GM12873 (cell line): ENCODE measurements at regions not wholly inside any gene's neighbourhood (a gene's known extent, or its start where the extent isn't known, plus 50 kb on each side); places are given as distances from the start of the nearest gene placed in this dataset.
A peak's percentile ranks its signal among the peaks of the same experiment; 100 is the strongest.

Experiments used
- TF ChIP-seq, protein P1 (sequence below): IDR thresholded peaks from 2 replicates; pipeline ENCODE4 v1.5.1; 2012; ENCODE audit warnings: low read depth, mild to moderate bottlenecking, moderate library complexity, low read length, control low read depth; ENCODE audit not compliant: insufficient read depth; ENCODE audit errors: missing control alignments

DNA sequence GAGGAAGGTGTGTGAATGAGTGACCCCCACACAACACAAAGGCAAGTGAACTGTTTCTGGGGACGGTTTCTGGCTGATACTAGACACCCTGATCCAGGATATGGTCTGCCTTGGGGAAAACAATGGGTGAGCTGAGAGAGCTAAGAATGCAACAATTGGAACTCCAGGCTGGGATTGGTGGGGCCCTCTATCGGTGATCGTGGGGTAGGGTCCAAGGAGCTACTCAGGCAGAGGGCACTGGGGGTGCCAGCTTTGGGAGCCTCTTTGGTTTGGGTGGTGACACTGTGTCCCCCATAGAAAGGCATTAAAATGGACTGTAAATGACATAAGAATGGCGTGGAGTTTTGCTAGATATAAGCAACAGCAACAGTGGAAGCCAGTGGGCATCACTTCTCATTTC, 439.1 kb downstream of the DMAC1 start:
- TF ChIP-seq, protein P1, sequence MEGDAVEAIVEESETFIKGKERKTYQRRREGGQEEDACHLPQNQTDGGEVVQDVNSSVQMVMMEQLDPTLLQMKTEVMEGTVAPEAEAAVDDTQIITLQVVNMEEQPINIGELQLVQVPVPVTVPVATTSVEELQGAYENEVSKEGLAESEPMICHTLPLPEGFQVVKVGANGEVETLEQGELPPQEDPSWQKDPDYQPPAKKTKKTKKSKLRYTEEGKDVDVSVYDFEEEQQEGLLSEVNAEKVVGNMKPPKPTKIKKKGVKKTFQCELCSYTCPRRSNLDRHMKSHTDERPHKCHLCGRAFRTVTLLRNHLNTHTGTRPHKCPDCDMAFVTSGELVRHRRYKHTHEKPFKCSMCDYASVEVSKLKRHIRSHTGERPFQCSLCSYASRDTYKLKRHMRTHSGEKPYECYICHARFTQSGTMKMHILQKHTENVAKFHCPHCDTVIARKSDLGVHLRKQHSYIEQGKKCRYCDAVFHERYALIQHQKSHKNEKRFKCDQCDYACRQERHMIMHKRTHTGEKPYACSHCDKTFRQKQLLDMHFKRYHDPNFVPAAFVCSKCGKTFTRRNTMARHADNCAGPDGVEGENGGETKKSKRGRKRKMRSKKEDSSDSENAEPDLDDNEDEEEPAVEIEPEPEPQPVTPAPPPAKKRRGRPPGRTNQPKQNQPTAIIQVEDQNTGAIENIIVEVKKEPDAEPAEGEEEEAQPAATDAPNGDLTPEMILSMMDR = peak; percentile 38

DNA sequence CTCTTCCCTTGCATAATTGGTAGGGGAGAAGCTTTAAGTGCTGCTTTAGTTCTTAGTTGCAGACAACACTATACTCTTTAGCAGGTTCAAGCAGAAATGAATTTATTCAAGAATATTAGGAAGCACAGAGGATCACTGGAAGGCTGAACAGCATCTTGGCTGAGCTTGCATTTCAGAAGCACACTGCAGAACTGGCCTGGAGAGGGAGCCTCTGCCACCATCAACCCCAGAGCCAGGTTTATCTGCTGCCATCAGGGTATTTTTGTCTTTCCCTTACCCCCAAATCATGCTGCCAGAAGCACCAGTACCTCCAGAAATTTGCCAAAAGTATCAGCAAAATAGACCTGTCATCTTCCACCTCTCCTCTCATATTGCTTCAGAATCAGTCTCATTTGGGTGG, 440.7 kb downstream of the DMAC1 start:
- TF ChIP-seq, protein P1 = no peak

DNA sequence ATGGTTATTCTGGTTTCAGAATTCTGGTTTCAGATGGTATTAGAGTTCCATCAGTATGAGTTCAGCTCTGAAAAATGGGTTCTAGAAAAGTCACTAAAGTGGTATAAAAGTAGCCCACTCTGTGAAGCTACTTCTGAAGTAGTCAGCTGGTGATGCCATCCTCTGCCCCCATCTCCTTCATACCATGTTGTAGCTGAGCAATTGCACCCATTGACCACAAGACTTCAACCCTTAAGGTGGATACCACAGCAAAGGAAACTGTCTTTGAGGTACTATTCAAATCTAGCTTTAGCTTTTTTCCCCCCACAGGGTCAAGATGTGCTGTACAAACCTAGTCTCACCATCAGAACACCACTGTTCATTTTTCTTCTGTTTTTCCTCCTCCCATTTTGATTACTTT, 444.9 kb downstream of the DMAC1 start:
- TF ChIP-seq, protein P1 = no peak

DNA sequence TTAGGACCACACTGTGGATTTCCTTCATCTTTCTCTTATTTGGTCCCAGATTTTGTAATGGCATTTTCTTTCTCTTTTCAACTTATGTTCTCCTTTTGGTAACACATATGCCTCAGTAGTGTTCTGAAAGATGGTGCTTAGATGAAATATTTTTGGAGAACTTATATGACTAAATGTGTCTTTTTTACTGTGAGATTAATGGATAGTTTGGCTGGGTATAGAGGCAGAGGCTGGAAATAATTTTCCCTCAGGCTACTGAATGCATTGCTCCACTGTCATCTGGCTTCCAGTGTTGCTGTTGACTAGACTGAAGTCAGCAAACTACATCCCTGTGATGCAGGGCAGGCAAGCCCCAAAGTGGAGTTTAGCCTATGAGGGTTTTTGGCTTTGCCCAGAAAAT, 450.9 kb downstream of the DMAC1 start:
- TF ChIP-seq, protein P1 = no peak

DNA sequence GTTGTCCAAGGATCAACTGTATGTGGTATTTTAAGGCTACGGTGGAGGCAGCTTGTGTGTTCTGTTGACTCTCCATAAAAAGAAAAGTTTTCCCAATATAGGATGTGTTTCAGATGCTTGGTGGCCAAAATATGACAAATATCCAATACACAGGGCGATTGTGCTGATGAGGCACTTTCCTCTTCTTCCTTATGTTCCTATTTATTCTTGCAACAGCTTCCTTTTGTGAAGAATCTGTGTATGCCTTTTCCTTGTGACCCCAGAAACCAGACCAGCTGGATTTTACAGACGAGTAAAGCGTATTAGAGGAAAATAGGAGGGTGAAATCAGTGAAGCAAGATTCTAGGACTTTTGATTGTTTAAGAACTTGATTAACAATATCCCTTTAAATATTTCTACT, 452.0 kb downstream of the DMAC1 start:
- TF ChIP-seq, protein P1 = no peak

DNA sequence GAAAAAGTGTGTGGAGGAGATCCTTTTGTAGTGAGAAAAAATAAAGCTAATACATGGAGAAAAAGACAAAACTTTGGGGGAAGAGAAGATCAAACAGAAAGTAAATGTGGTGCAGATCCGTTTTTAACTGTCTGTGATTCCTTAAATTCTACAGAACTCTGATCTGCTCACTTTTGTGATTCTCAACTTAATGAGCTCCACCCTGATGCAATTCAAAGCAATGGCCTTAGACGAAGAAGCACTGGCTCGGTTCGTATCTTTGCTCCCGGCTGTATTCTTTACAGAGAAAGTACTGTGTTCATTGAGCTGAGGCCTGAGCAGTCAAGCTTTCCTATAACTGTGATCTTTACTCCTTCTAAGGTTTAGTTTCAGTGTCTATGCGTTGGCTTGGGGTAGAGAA, 453.4 kb downstream of the DMAC1 start:
- TF ChIP-seq, protein P1 = no peak

DNA sequence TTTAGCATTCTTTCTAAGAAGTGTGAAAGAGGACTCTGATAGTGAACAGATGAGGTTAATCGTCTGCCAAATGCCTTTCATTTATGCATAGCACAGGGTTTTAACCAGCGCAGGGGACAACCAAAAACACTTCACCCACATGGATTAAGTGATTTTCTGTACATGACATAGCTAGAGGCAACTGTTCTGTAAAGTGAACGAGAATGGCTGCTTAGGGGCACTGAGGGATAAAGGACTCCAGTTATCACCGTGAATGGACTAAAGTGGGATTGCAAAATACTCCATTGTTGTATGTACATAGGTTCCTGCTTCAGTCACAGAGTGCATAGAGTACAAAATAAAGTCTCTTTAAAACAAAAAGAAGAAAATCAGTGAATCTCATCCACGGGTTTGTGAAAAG, 456.8 kb downstream of the DMAC1 start:
- TF ChIP-seq, protein P1 = no peak

DNA sequence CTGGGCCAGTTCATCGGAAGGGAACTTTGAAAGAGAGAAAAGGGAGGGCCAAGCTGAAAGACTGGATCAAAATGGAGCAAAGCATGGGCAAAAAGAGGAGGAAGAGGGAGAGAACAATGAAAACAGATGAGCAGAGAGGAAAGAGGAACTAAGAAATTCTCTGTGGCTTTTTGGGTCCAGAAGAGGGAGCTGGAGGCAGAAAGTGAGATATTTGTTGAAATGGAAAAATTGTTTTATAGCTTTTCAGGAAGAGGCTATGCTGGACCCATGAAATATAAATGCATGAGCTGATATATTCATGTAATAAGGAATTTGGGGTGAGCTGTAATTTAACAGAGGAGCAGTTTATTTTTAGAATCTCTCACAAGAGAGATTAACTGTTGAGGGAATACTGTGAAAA, 457.3 kb downstream of the DMAC1 start:
- TF ChIP-seq, protein P1 = no peak
